K562 (cell line): ENCODE measurements at regions not wholly inside any gene's neighbourhood (a gene's known extent, or its start where the extent isn't known, plus 50 kb on each side); places are given as distances from the start of the nearest gene placed in this dataset.

Source experiments
- ATAC-seq: fragments of 200-7000 bp; cut with Tn5 transposase; 3 replicates; pipeline ENCODE4 v1.9.1; 2020; ENCODE audit warnings: moderate library complexity
- BruUV-seq: library from RNA; stranded (reverse); fragments of 400-500 nt; replicated peaks from 2 replicates; lab custom pipeline; 2021; lab: Mats Ljungman, UMichigan
- CTCF ChIA-PET: fragments of 300-600 bp; formaldehyde crosslinking; extraction: SDS; loops from one replicate; lab custom pipeline; 2021; ENCODE audit warnings: low intra/inter-chr PET ratio; lab: Yijun Ruan, JAX
- POLR2A ChIA-PET: fragments of 300-600, 350-650 bp; sonication (Branson Sonifier 250); formaldehyde crosslinking; extraction: SDS; loops from one replicate; lab custom pipeline; 2021; ENCODE audit warnings: antibody characterized with exemption, inconsistent platforms; lab: Yijun Ruan, JAX
- DNase-seq, 4 experiments: peaks; one replicate each; pipeline versions ENCODE4 v3.0.0 to v3.0.0-alpha.2; 2011 to 2018; ENCODE audit warnings: low spot score in 3 of 4, mixed read lengths in 3 of 4; ENCODE audit errors: extremely low read depth in 1 of 4
- FAIRE-seq: peaks from 2 replicates; lab custom pipeline; 2011; peaks lifted over from hg19 to GRCh38; lab: Jason Lieb, UNC
- H2AFZ ChIP-seq: 2 replicates; pipeline ENCODE4 v1.6.0; 2011; ENCODE audit warnings: low read depth, low read length, control low read depth, inconsistent platforms
- H3K27ac ChIP-seq: fragments of 200-600 bp; 3 replicates; pipeline ENCODE4 v1.8.0; 2011; ENCODE audit warnings: low read depth, mild to moderate bottlenecking, control low read depth, inconsistent platforms, low read length, moderate library complexity, mixed read lengths; ENCODE audit errors: extremely low read depth
- H3K27me3 ChIP-seq, 2 experiments: fragments of 300-600 bp in 1 of 2; 2 replicates in 1 of 2; 3 replicates in 1 of 2; pipeline versions ENCODE4 v1.6.0 to v1.8.0; 2011; ENCODE audit warnings: inconsistent platforms in 2 of 2, low read length in 2 of 2, mild to moderate bottlenecking in 1 of 2, mixed read lengths in 1 of 2, moderate library complexity in 1 of 2; ENCODE audit not compliant: control insufficient read depth in 2 of 2, insufficient read depth in 2 of 2
- H3K36me3 ChIP-seq: fragments of 300-600 bp; 3 replicates; pipeline ENCODE4 v1.8.0; 2011; ENCODE audit warnings: mild to moderate bottlenecking, low read length, inconsistent platforms; ENCODE audit not compliant: control insufficient read depth, insufficient read depth
- H3K4me1 ChIP-seq, 2 experiments: fragments of 200-600 bp in 1 of 2; replicated peaks in 1 of 2; 2 replicates in 1 of 2; 3 replicates in 1 of 2; pipeline versions ENCODE4 v1.5.1 to v1.8.0; 2011; ENCODE audit warnings: inconsistent platforms in 2 of 2, low read length in 2 of 2, mild to moderate bottlenecking in 1 of 2, mixed read lengths in 1 of 2, moderate library complexity in 1 of 2; ENCODE audit not compliant: control insufficient read depth in 2 of 2, insufficient read depth in 2 of 2
- H3K4me2 ChIP-seq: 2 replicates; pipeline ENCODE4 v1.6.1; 2011; ENCODE audit warnings: low read length, control low read depth, inconsistent platforms, mixed read lengths; ENCODE audit not compliant: insufficient read depth
- H3K4me3 ChIP-seq: fragments of 200-600 bp; sonication (generic), shearing (Covaris generic); 2 replicates; pipeline ENCODE4 v1.5.1; 2016; ENCODE audit warnings: control low read depth, inconsistent platforms
- H3K79me2 ChIP-seq: fragments of 200-600 bp; 3 replicates; pipeline ENCODE4 v1.8.0; 2011; ENCODE audit warnings: low read length, inconsistent platforms; ENCODE audit not compliant: control insufficient read depth, insufficient read depth
- H3K9ac ChIP-seq, 2 experiments: 2 replicates each; pipeline versions ENCODE4 v1.6.0 to v1.6.1; 2011; ENCODE audit warnings: low read depth in 2 of 2, low read length in 2 of 2, control low read depth in 1 of 2, inconsistent platforms in 1 of 2, mild to moderate bottlenecking in 1 of 2, mixed read lengths in 1 of 2; ENCODE audit not compliant: insufficient read depth in 1 of 2
- H3K9me1 ChIP-seq: one replicate; pipeline ENCODE4 v1.6.0; 2011; ENCODE audit warnings: inconsistent platforms, mild to moderate bottlenecking, low read length, moderate library complexity; ENCODE audit not compliant: control insufficient read depth, insufficient read depth
- H3K9me3 ChIP-seq: replicated peaks from 2 replicates; pipeline ENCODE4 v1.5.1; 2011; ENCODE audit warnings: low read depth, low read length, inconsistent platforms; ENCODE audit not compliant: control insufficient read depth, insufficient read depth
- H4K20me1 ChIP-seq: replicated peaks from 2 replicates; pipeline ENCODE4 v1.6.1; 2011; ENCODE audit warnings: low read length, inconsistent platforms, mixed read lengths; ENCODE audit not compliant: control insufficient read depth, insufficient read depth
- ATF7 ChIP-seq: fragments of 450-650 bp; IDR thresholded peaks from 2 replicates; pipeline ENCODE4 v1.7.1; 2014; ENCODE audit warnings: mild to moderate bottlenecking, moderate library complexity
- BRD4 ChIP-seq: fragments of 200-600 bp; sonication (generic); IDR thresholded peaks from 2 replicates; pipeline ENCODE4 v1.6.1; 2017; ENCODE audit warnings: inconsistent platforms
- ELF2 ChIP-seq: fragments of 250-450 bp; sonication (Bioruptor Pico); IDR thresholded peaks from 2 replicates; pipeline ENCODE4 v1.5.0; 2021; ENCODE audit warnings: mild to moderate bottlenecking
- FIP1L1 ChIP-seq: fragments of 200-400 bp; formaldehyde crosslinking; IDR thresholded peaks from 2 replicates; pipeline ENCODE4 v1.6.1; 2018; ENCODE audit warnings: mild to moderate bottlenecking, low read depth, low read length; ENCODE audit not compliant: poor library complexity, severe bottlenecking
- FOXA3 ChIP-seq, 2 experiments: fragments of 450-650 bp in 1 of 2; sonication (generic) in 1 of 2; formaldehyde crosslinking; IDR thresholded peaks in 1 of 2; conservative IDR thresholded peaks in 1 of 2; 2 replicates each; pipeline versions ENCODE4 v1.4.0 to v1.8.0; 2020 to 2022; ENCODE audit warnings: mild to moderate bottlenecking in 2 of 2, missing genetic modification reagents in 1 of 2
- HNRNPK ChIP-seq: fragments of 200-400 bp; formaldehyde crosslinking; IDR thresholded peaks from one replicate; pipeline ENCODE4 v1.6.1; 2018; ENCODE audit warnings: mild to moderate bottlenecking, low read depth, low read length; ENCODE audit not compliant: poor library complexity, severe bottlenecking
- NR4A1 ChIP-seq, 2 experiments: fragments of 250-450 bp in 1 of 2; fragments of 450-650 bp in 1 of 2; sonication (Bioruptor Pico) in 1 of 2; IDR thresholded peaks; 2 replicates each; pipeline versions ENCODE4 v1.4.0 to v1.6.1; 2016 to 2020; ENCODE audit warnings: mild to moderate bottlenecking in 2 of 2, missing compliant biosample characterization in 1 of 2, missing genetic modification characterization in 1 of 2, moderate library complexity in 1 of 2
- POLR2B ChIP-seq: fragments of 450-650 bp; IDR thresholded peaks from 2 replicates; pipeline ENCODE4 v1.6.1; 2018; ENCODE audit warnings: low read depth; ENCODE audit not compliant: partially characterized antibody
- TAF15 ChIP-seq: fragments of 200-400 bp; formaldehyde crosslinking; IDR thresholded peaks from 2 replicates; pipeline ENCODE4 v1.6.1; 2017; ENCODE audit warnings: mild to moderate bottlenecking, low read depth, low read length, moderate library complexity
- TAF7 ChIP-seq: fragments of 450-650 bp; IDR thresholded peaks from 2 replicates; pipeline ENCODE4 v1.6.1; 2016; ENCODE audit warnings: missing genetic modification characterization, missing compliant biosample characterization
- ZNF121 ChIP-seq: sonication (generic); formaldehyde crosslinking; conservative IDR thresholded peaks from 2 replicates; pipeline ENCODE4 v1.8.0; 2022; ENCODE audit warnings: missing genetic modification reagents
- ZNF324 ChIP-seq: fragments of 250-450 bp; sonication (Bioruptor Pico); IDR thresholded peaks from 2 replicates; pipeline ENCODE4 v1.4.0; 2020; ENCODE audit warnings: mild to moderate bottlenecking
- WGBS: fragments of 100-300 bp; shearing (Covaris generic); methylation state at CpG from one replicate; pipeline ENCODE4 v1.1.6; 2016; ENCODE audit warnings: low coverage, mixed read lengths; ENCODE audit not compliant: insufficient coverage; ENCODE audit errors: missing lambda C conversion rate; 5-methylcytosine and 5-hydroxymethylcytosine counted together
- in situ Hi-C: fragments of 300-500 bp; cut with MboI; formaldehyde crosslinking; loops from 4 replicates; pipeline ENCODE4 v1.15.0; 2018; ENCODE audit warnings: inconsistent platforms, mixed read lengths
- intact Hi-C: fragments of 100-400 bp; cut with micrococcal nuclease; formaldehyde crosslinking; loops from 2 replicates; pipeline ENCODE4 v1.14.2; 2022
- TF ChIP-seq, protein P1 (sequence below): IDR thresholded peaks from 2 replicates; pipeline ENCODE4 v1.6.1; 2012; ENCODE audit warnings: low read depth, low read length, improper control_type of control experiment, borderline replicate concordance
- TF ChIP-seq, protein P2 (sequence below): sonication (generic); formaldehyde crosslinking; IDR thresholded peaks from 2 replicates; pipeline ENCODE4 v1.9.0; 2022; ENCODE audit warnings: mild to moderate bottlenecking, missing genetic modification reagents
- TF ChIP-seq, protein P3 (sequence below): IDR thresholded peaks from 2 replicates; pipeline ENCODE4 v1.6.1; 2011; ENCODE audit not compliant: insufficient read length; ENCODE audit errors: extremely low read depth

DNA sequence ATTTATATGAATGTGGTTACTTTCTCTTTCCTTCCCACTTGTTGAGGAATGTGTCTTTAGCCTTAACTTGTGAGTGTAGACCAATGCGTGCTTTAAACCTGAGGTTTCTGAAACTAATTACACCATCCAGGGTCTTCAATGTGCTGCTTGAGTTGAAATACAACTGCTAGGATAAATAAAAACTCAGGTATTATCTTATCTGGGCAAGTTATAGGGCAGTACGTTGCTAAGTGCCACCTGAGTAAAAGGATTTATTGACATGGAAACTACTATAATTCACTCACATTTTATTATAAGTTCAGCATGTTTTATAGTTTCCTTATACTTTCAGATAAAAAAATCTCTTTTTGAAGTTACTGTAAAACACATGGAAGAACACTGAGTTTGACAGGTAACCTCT is 1136.8 kb upstream of the NUDT12 start (continued):
- TF ChIP-seq TAF15 (no peak), POLR2B (no peak), ZNF121 (no peak), ATF7 (no peak), FOXA3 (CRISPR knock-in tag; conservative IDR thresholded peaks at IDR 0.05 in 1 of 2, IDR thresholded peaks at IDR 0.05 in 1 of 2) (no peak), BRD4 (no peak), ZNF324 (no peak), NR4A1 (CRISPR knock-in tag; IDR thresholded peaks at IDR 0.05) (no peak), NR4A1 (tag; IDR thresholded peaks at IDR 0.05) (no peak), TAF7 (no peak)

DNA sequence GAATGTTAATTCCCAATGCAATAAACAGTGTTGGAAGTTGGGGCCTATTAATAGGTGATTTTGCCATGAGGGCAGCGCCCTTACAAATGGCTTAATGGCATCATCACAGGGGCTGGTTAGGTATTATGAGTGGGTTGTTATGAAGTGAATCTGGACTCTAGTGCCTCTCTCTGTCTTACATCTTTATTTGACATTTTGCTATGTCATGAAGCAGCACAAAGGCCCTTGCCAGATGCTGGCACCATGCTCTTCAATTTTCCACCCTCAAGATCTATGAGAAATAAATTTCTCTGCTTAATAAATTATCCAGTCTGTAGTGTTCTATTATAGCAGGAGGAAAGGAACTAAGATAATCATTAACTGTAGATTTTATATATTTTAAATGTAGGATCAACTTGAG is 1098.7 kb upstream of the NUDT12 start:
- Histone ChIP-seq H4K20me1 (no peaks in the 10 kb centered on the region), H2AFZ (no peak overlapping the region), H3K27ac (no peak overlapping the region), H3K27me3 (no peaks in the 10 kb centered on the region), H3K9ac (no peak overlapping the region), H3K79me2 (no peaks in the 10 kb centered on the region), H3K9me3 (no peaks in the 10 kb centered on the region; the same call in 1 of the 2 replicates), H3K9me1 (no peaks in the 10 kb centered on the region), H3K4me1 (no peaks in the 10 kb centered on the region), H3K36me3 (no peaks in the 10 kb centered on the region), H3K4me3 (no peak overlapping the region), H3K4me2 (no peak overlapping the region)
- ChIA-PET CTCF (no interaction called here), POLR2A (no interaction called here)
- FAIRE-seq (no peak), DNase-seq (no peak), ATAC-seq (no peak)
- 9% methylated on average over 1 of the region's 1 CpG for WGBS
- BruUV-seq: no TSS peak
- TF ChIP-seq, protein P1, sequence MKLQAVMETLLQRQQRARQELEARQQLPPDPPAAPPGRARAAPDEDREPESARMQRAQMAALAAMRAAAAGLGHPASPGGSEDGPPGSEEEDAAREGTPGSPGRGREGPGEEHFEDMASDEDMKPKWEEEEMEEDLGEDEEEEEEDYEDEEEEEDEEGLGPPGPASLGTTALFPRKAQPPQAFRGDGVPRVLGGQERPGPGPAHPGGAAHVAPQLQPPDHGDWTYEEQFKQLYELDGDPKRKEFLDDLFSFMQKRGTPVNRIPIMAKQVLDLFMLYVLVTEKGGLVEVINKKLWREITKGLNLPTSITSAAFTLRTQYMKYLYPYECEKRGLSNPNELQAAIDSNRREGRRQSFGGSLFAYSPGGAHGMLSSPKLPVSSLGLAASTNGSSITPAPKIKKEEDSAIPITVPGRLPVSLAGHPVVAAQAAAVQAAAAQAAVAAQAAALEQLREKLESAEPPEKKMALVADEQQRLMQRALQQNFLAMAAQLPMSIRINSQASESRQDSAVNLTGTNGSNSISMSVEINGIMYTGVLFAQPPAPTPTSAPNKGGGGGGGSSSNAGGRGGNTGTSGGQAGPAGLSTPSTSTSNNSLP: no peak
- TF ChIP-seq HNRNPK (no peak), ELF2 (no peak), FIP1L1 (no peak)
- TF ChIP-seq, protein P2, sequence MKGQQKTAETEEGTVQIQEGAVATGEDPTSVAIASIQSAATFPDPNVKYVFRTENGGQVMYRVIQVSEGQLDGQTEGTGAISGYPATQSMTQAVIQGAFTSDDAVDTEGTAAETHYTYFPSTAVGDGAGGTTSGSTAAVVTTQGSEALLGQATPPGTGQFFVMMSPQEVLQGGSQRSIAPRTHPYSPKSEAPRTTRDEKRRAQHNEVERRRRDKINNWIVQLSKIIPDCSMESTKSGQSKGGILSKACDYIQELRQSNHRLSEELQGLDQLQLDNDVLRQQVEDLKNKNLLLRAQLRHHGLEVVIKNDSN (CRISPR knock-in tag): no peak
- TF ChIP-seq, protein P3, sequence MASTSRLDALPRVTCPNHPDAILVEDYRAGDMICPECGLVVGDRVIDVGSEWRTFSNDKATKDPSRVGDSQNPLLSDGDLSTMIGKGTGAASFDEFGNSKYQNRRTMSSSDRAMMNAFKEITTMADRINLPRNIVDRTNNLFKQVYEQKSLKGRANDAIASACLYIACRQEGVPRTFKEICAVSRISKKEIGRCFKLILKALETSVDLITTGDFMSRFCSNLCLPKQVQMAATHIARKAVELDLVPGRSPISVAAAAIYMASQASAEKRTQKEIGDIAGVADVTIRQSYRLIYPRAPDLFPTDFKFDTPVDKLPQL: no peak
- intact Hi-C loops (no loop called here), in situ Hi-C loops (no loop called here)
